Glutamatergic neuron (in vitro differentiated cells): ENCODE measurements at regions not wholly inside any gene's neighbourhood (a gene's known extent, or its start where the extent isn't known, plus 50 kb on each side); places are given as distances from the start of the nearest gene placed in this dataset.

Experiments
- DNase-seq: peaks from one replicate; pipeline ENCODE4 v3.0.0; 2022
- H3K27ac Mint-ChIP-seq: one replicate; pipeline ENCODE4 v1.8.0; 2020; ENCODE audit warnings: mild to moderate bottlenecking, mixed read lengths, inconsistent platforms; ENCODE audit not compliant: unreplicated experiment
- H3K27me3 Mint-ChIP-seq: one replicate; pipeline ENCODE4 v1.8.0; 2020; ENCODE audit warnings: mild to moderate bottlenecking, moderate library complexity, mixed read lengths, inconsistent platforms; ENCODE audit not compliant: unreplicated experiment
- H3K36me3 Mint-ChIP-seq: one replicate; pipeline ENCODE4 v1.8.0; 2020; ENCODE audit warnings: mild to moderate bottlenecking, mixed read lengths, inconsistent platforms; ENCODE audit not compliant: unreplicated experiment
- H3K4me1 Mint-ChIP-seq: one replicate; pipeline ENCODE4 v1.8.0; 2020; ENCODE audit warnings: mild to moderate bottlenecking, low read depth, mixed read lengths, inconsistent platforms; ENCODE audit not compliant: unreplicated experiment
- H3K4me3 Mint-ChIP-seq: one replicate; pipeline ENCODE4 v1.8.0; 2020; ENCODE audit warnings: mild to moderate bottlenecking, mixed read lengths, inconsistent platforms; ENCODE audit not compliant: unreplicated experiment
- H3K9me3 Mint-ChIP-seq: one replicate; pipeline ENCODE4 v1.8.0; 2020; ENCODE audit warnings: mild to moderate bottlenecking, moderate library complexity, mixed read lengths, inconsistent platforms; ENCODE audit not compliant: unreplicated experiment
- TF ChIP-seq, protein P1 (sequence below): fragments of 200-600 bp; sonication (generic); IDR thresholded peaks from one replicate; pipeline ENCODE4 v1.5.0; 2021; ENCODE audit not compliant: partially characterized antibody, unreplicated experiment

GRCh38 chr11:134994431-134994830, 582.4 kb upstream of the B3GAT1 start:
- Mint-ChIP-seq H3K4me3 (no peak overlapping the region), H3K4me1 (peaks cover 15% of the 10 kb centered on the region), H3K9me3 (no peaks in the 10 kb centered on the region), H3K27ac (no peak overlapping the region), H3K36me3 (no peaks in the 10 kb centered on the region), H3K27me3 (no peaks in the 10 kb centered on the region)
- DNase-seq: no peak
- TF ChIP-seq, protein P1, sequence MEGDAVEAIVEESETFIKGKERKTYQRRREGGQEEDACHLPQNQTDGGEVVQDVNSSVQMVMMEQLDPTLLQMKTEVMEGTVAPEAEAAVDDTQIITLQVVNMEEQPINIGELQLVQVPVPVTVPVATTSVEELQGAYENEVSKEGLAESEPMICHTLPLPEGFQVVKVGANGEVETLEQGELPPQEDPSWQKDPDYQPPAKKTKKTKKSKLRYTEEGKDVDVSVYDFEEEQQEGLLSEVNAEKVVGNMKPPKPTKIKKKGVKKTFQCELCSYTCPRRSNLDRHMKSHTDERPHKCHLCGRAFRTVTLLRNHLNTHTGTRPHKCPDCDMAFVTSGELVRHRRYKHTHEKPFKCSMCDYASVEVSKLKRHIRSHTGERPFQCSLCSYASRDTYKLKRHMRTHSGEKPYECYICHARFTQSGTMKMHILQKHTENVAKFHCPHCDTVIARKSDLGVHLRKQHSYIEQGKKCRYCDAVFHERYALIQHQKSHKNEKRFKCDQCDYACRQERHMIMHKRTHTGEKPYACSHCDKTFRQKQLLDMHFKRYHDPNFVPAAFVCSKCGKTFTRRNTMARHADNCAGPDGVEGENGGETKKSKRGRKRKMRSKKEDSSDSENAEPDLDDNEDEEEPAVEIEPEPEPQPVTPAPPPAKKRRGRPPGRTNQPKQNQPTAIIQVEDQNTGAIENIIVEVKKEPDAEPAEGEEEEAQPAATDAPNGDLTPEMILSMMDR: no peak

DNA sequence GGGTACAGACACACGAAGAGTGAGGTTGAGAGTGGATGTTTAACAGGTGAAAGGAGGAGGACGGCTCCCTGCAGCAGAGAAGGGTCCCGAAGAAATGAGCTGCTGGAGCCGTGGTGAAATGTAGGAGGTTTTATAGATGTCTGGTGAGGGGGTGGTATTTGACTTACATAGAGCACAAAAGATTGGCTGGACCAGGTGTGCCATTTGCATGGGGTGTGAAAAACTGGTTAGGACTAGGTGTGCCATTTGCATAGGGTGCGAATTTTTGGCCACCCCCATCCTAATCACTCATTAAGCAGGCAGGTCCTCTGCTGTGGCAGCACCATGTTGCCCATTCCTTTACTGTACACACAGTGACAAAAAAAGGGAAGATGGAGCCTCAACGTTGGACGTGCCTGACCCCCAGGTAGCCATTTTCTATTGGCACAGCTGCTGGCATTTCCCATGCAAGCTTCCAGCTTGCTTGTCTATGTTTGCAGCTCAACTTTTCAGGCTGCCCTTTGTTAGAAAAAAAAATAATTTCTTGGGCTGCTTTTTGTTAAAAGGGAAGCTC, 581.7 kb upstream of the B3GAT1 start:
- Mint-ChIP-seq H3K27me3 (no peaks in the 10 kb centered on the region), H3K4me3 (no peak overlapping the region), H3K9me3 (no peaks in the 10 kb centered on the region), H3K27ac (no peak overlapping the region), H3K4me1 (peaks cover 13% of the 10 kb centered on the region), H3K36me3 (no peaks in the 10 kb centered on the region)
- no peak for DNase-seq
- TF ChIP-seq, protein P1: no peak

GRCh38 chr11:134992981-134993380, 580.9 kb upstream of the B3GAT1 start:
- Mint-ChIP-seq H3K4me3 (no peak overlapping the region), H3K36me3 (no peaks in the 10 kb centered on the region), H3K27ac (no peak overlapping the region), H3K4me1 (peaks cover 13% of the 10 kb centered on the region), H3K27me3 (no peaks in the 10 kb centered on the region), H3K9me3 (no peaks in the 10 kb centered on the region)
- DNase-seq: no peak
- TF ChIP-seq, protein P1: no peak

DNA sequence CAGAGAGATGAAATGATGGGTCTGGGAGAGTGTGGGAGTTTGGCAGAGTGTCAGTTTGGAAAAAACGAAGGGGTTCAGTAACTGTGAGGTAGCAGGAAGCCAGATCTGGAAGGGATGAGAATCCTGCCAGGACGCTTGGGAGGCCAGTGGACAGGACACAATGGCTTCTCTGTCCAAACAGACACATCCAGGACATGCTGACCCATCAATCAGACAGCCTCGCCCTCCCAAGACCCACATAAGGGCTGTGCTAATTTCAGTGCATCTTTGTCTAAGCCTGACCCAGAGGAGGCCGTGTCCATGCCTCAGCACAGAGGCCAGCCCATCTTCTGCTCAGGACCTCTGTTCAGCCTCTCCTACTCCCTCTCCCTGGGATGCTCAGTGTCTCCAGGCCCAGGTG, 576.5 kb upstream of the B3GAT1 start:
- TF ChIP-seq, protein P1: no peak
- H3K9me3 Mint-ChIP-seq: peaks cover 7% of the 10 kb centered on the region
- H3K4me1 Mint-ChIP-seq: no peaks in the 10 kb centered on the region
- H3K4me3 Mint-ChIP-seq: no peak overlapping the region
- DNase-seq: no peak
- peaks cover 2% of the 10 kb centered on the region for H3K27me3 Mint-ChIP-seq
- H3K36me3 Mint-ChIP-seq: peaks cover 5% of the 10 kb centered on the region
- H3K27ac Mint-ChIP-seq: no peak overlapping the region

GRCh38 chr11:134987822-134988221, 575.8 kb upstream of the B3GAT1 start:
- H3K4me3 Mint-ChIP-seq: no peak overlapping the region
- TF ChIP-seq, protein P1: no peak
- no peaks in the 10 kb centered on the region for H3K4me1 Mint-ChIP-seq
- no peak overlapping the region for H3K27ac Mint-ChIP-seq
- DNase-seq: no peak
- H3K9me3 Mint-ChIP-seq: peaks cover 7% of the 10 kb centered on the region
- peaks cover 4% of the 10 kb centered on the region for H3K27me3 Mint-ChIP-seq
- H3K36me3 Mint-ChIP-seq: peaks cover 5% of the 10 kb centered on the region
